ENCODE measurements at regions not wholly inside any gene's neighbourhood (a gene's known extent, or its start where the extent isn't known, plus 50 kb on each side); places are given as distances from the start of the nearest gene placed in this dataset.

DNA sequence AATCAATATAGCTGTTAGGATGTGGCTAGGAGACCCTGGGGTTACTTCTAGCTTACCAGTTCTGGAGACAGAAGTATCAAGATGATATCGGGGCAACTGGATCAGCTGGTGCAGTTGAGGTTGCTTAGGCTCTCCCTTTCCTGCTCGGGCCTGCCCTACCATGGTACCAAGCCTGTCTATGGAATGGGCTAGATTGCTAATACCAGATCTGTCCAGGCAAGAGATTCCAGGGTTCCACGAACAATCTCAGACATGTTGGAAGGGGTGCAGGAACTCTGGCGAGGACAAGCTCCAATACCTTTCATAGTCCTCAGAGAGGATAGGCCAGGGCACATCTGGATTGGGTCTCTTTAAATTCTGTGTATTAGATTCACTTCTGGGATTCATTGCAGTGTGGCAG is 53.8 kb downstream of the ADM start:
- DNase-seq = no peak

DNA sequence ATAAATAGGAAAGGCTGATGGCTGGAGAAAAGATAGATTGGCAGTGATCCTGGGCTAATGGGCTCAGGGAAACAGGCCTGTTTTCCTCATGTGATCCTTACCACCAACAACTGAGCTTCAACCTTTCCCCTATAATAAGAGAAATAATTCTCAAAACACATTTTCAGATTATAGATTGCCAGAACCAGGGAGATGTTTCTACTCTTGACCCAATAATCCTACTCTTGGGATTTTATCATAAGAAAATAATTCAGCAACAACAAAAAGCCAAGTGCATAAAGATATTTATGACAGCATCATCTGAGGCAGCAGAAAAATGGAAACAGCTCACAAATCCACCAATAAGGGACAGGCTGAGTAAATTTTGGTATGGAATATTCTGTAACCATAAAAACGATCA is 54.3 kb downstream of the ADM start:
- DNase-seq = no peak

DNA sequence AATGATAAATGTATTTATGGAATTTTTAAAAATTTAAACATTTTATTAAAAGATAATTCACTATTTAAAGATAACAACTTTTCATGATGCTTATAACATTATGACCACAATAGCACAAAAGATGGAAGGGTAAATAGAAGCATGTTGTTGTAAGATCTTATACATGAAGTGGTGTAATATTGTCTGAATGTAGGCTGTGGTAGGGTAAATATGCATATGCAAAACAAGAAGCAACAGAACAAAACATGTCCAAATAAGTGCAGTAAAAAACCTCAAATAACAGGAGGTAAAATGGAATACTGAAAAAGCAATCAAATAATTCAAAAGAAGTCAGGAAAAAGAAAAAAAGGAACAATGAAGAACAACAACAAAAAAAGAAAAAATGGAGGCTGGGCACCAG is 56.0 kb downstream of the ADM start:
- DNase-seq = no peak

DNA sequence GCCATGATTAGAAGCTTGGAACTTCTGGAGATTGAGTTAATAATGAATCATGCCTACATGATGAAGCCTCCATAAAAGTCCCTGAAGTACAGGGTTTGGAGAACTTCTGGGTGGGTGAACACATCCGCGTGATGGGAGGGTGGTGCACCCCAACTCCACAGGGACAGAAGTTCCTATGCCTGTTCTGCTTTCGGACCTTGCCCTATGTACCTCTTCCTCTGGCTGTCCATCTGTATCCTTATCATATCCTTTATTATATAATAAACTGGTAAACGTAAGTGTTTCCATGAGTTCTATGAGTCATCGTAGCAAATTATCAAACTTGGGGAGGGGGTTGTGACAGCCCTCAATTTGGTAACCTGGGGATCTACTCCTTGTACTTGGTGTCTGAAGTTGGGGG is 60.2 kb downstream of the ADM start:
- DNase-seq = no peak

DNA sequence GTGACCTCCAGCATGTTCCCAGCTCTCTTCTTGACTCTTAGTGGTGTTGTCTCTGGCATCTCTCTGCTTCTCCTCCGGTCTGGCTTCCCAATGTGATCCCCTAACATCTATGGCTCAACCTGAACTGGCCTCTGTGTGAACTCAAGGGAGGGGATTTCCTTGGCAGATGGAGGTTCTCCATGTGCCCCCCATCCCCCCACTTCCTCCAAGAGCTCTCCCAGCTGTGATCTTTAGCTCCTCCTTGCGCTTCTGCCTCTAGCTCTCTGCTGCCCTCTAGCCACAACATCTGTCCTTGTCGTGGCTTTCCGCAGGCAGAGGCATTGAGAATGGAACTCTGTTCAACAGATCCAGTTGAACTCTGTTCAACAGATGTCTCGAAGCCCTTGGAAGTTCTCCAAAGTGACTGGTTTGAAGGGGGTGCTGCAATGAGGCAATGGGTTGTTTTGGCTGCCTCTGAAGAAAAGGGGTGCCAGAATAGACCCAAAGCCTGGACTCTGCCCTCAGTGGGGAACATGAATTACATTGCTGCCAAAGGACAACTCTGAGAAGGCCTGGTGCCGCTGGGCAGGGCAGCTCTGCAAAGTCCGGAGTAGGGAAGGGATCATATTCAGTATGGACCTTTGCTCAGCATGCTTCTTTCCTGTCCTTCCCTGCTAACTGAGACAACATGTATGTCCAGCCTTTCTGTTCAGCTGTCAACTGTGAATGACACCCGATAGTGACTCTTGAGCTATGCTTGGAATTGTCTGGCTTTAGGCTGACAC is 61.9 kb downstream of the ADM start:
- peak; percentile 53 for DNase-seq

DNA sequence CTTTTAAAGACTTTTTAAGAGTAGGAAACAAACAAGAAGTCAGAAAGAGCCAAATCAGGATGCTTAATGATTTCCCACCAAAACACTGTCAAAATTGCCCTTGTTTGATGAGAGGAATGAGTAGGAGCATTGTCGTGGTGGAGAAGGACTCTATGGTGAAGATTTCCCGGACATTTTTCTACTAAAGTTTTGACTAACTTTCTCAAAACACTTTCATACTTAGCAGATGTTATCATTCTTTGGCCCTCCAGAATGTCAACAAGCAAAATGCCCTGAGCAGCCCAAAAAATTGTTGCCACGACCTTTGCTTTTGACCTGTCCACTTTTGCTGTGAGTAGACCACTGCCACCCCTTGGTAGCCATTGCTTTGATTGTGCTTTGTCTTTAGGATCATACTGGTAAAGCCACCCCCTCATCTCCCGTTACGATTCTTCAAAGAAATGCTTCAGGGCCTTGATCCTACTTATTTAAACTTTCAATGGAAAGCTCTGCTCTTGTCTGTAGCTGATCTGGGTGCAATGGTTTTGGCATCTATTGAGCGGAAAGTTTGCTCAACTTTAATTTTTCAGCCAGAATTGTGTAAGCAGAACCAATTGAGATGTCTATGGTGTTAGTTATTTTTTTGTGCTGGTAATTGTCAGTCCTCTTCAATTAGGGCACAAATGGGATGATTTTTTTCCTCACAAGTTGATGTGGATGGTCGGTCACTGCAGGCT is 67.2 kb downstream of the ADM start:
- no peak for DNase-seq

DNA sequence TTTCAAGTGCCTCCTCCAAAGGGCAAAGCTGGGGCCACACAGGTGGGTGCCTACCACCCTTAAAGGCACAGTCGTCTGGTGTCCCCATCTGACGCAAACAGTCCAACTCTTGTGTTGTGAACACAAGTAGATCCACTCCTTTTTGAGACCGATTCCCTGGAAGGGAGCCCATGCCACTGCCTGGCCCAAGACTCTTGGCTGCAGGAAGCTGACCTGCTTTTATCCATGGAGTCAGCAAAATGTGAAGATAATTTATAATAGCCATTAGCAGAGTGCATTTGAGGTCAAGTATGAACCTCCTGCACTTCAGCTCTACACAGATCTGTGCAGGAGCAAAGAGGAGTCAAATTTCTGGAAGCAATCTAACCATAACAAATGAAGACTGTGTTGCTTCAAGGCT is 68.5 kb downstream of the ADM start:
- DNase-seq = no peak

DNA sequence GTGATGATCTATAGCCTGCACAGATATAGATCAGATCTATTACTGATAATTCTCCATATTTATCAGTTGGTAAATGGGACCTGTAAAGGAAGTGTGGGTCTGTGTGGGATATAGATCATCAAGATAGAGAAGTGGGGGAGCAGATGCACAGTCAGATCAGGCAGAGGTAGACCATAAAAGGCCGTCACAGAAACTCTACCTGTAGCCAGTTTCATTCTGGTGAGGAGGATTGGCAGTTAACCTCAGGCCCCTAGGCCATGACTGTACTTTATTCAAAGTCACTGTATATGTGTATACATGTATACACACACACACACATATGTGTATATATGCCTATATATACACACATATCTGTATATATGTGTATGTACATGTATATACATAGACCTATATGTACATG is 69.1 kb downstream of the ADM start:
- DNase-seq = no peak

DNA sequence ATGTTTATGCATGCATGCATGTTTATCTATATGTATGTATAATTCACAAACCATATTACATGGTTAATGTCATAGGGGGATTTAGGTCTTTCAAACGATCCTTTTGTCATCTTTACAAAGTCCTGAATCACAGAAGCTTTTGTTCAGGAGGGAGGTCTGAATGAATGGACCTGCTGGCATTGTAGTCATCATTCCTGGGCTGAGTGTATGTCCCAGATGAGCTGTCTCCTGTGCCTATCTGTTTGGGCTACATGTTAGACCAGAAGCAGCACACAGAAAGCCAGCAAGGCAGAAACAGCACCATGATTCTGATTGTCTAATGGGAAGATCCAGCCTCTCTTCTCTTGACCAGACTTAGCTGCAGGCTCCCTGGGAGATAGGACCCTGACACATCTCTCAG is 69.5 kb downstream of the ADM start:
- no peak for DNase-seq

DNA sequence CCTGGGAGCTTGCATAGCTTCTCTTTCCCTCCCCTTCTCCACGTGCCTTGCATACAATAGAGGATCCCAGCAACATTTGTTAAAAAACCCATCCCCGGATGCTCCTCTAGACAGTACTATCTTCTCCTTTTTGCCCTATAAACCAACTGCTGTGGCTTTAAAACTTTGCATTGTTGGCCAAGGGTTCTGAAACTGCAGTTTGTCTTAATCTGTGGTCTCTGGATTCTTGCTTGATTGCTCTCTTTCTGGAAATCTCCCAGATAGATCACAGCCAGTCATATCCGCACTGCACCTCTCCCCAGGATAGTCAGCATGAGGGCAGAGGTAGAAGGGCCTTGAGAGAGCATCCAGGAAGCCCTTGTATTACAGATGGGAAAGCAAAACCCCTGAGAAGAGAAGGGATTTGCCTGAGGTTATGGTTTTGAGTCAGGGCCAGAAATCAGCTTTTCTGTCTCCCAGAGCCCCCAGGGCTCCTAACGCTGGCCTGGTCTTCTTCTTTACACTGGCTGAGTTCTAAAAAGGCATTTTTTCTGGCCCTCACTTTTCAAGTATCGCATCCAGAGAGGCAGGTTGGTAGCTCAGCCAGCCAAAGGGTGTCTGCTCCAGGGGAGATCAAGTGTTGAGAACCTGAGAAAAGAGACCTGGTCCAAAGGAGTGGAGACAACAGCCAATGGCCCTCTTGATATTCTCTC is 70.6 kb downstream of the ADM start:
- no peak for DNase-seq

DNA sequence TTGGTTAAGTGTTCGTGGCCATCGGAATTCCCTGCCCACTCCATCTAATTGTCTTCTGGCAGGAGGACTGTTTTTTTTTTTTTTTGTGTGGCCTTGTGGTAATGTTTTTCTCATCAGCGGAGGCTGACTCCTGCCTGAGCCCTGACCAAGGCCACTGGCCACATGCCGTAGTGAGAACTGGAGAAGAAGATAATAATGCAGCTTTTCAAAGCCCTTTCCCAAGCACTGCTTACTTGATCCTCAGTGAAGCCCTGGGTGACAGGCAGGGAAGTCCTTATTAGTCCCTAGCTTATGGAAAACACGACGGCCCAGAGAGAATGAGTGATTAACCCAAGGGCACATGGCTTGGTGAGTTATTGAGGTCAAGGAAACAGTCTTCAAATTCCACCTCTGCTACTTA is 71.2 kb downstream of the ADM start:
- no peak for DNase-seq

DNA sequence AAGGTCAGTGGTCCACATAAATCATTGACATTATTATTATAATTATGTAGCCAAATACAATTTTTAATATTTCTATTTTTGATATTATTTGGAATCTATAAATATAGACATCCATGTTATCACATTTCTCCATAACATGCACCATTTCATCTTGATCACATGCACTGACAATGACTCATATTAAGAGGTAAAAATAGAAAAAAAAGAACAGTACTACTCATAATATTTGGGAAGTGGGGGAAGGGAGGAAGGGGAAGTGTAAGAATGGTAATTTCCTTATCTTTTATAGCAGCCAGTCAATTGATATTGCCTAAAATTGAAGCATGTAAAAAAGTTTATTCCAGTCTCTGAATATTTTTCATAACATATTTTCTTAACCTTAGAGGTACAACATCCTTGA is 72.3 kb downstream of the ADM start:
- DNase-seq = no peak

DNA sequence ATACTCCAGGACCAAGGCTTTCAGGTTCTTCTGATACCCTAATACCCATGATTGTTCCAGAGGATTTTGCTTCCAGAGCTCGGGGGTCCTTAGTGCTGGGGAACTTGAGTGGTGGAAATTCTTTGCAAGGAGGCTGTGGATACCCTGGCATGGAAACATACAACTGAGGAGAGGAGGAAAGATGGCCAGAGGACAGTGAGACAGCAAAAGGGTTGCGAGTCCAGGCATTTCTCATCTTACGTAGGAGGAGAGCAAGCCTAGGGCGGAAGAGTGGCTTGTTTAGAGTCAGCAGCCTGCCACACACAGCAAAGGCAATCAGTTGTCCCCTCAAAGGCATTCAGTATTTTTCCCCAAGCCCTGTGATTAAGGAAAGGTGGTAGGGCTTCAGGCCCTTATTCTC is 73.5 kb downstream of the ADM start:
- DNase-seq = no peak

DNA sequence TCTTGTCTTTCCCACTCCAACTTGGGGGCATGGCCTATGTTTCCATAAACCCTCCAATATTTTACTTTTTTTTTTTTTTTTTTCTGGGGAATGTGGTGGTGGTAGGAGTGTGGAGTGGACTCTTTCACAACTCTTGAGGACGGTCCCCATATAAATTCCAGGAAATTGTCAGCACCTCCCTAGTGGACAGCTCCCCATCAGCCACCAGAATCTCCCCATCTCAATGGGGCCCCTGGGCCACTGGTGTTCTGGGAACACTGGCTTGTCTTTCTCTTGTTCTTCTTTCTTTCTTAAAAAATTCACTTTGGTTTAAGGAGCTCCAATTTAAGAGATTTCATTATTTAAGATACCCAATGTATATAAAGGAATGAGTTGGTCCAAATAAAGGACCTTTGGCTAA is 74.1 kb downstream of the ADM start:
- DNase-seq = no peak

DNA sequence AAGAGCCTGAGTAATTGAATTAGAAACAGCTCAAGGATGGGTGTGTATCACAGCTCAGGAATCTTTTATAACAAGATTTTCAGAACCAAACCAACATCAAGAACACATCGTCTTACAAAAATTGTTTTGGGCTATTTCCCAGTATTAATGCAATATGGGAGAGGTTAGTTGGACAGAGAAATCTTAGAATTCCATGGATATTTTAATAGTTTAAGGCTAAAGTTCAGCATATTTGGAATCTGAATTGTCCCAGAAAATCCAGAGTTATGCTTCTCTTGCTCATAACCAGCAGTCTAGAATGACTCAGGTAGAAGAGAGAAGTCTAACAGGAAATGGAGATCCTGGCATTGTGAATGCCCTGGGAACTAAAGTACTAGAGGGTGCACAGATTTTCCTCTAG is 74.6 kb downstream of the ADM start:
- DNase-seq = no peak

DNA sequence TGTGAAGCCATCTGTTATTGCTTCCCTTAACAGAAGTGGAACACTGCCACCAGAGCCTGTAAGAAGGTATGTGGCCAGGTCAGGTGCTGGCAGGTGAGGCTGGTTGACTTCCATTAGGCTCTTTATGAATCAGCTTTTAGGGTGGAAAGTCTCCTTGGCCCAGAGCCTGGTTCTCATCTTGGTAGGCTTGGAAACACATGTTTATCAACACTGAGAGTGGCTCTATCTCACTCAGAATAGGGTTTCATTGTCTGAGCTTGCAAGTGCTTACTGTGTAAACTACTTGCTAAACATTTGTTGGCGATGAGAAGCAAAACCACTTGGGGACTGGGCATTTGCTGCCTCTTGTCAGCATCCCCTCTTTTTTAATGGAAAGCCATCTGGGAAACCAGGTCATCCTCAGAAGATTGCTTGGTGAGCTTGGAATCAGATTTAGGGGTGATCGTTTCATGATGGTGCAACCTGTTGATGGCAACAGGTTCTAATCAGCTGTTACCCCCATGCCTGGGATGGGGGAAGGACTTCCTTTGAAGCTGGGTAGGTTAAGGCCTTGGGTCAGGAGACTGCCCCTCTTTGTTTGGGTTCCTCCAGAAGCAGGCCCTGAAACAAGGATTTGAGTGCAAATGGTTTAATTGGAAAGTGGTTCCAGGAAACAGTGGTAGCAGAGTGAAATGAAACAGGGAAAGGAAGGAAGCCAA is 75.0 kb upstream of the AMPD3 start:
- no peak for DNase-seq

DNA sequence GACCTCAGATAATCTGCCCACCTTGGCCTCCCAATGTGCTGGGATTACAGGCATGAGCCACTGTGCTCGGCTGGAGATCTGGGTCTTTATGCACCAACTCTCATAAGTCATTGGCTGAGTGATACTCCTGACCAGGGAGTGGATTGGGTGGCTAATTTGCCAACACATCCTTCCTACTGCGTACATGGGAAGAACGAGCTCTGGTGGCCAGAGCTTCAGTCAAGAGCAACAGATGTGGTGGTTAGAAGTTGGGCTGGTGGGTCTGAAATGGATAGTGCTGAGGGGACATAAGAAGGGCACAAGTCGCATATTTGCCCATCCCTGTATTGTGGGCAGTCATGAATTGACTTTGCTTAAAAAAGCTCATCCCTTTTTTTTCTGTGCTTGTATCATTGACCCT is 74.1 kb upstream of the AMPD3 start:
- no peak for DNase-seq

DNA sequence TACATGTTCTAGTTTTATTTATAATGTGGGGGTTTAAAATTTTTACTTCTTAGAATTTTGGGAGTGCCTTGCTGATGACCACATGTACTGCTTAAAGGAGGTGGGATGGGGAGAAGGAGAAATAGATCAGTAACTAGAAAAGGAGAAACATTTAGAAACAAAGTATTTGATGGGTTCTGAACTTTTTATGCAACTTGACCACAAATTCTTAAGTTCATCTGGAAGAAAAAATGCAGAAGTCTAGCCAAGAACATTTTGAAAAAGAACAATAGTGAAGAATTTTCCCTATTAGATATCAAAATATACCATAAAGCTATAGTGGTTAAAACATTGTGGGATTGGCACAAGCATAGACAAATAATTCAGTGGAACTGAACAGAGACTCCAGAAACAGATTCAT is 73.3 kb upstream of the AMPD3 start:
- no peak for DNase-seq

DNA sequence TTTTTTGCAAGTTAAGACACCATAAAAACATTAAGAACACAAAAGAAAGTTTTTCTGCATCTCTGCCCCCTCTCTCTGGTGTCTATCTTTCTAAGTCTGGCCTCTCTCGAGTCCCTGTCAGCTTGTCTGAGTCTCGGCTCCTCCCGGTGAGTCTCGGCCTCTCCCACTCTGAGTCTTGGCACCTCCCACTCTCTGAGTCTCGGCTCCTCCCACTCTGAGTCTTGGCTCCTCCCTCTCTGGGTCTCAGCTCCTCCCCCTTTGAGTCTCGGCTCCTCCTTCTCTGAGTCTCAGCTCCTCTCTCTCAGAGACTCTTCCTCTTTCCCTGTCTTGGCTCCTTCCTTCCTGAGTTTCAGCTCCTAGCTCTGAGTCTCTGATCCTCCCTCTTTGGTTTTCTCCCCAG is 72.5 kb upstream of the AMPD3 start:
- no peak for DNase-seq

DNA sequence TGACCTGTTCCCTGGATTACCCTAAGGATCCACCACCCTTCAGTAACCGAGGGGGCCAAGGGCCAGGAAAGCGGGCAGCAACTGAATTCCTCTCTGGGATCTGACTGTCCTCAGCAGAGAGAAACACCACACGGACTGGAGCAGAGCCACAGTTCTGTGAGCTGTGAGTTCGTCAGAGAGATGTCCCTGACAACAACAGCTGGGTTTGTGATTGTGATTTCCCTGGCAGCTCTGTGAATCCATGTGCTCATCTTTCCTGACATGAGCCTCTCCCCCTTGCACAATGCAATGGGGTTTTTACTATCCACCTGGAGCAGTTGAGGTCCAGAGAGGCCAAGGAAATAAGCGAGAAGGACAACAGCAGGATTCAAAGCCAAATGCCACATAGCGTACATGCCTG is 69.4 kb upstream of the AMPD3 start:
- no peak for DNase-seq

DNA sequence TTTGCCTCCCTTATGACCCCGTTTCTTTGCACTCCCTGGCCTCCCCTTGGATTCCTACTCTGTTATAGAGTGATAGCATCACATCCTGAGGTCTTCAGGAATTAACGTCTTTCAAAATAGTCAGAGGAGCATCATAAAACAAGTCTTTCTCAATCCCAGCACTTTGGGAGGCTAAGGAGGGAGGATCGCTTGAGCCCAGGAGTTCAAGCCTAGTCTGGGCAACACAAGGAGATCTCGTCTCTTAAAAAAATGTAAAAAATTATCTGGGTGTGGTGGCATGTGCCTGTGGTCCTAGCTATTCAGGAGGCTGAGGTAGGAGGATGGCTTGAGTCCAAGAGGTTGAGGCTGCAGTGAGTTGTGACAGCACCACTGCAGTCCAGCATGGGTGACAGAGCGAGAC is 68.7 kb upstream of the AMPD3 start:
- DNase-seq = no peak

DNA sequence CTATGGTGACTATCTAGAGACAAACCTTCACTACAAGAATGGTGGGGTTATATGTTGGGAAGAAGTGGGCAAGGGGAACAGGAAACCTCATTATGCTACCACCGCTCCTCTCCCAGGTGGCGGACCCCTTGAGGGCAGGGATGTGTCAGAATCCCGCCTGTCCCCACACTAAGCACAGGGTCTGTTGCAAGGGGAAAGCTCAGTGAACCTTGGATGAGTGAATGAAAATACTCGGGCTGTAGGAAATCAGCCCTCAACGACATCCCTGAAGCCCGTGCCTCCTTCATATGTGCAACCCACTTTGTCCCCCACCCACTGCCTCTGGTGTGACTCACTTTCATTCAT is 68.2 kb upstream of the AMPD3 start:
- no peak for DNase-seq

DNA sequence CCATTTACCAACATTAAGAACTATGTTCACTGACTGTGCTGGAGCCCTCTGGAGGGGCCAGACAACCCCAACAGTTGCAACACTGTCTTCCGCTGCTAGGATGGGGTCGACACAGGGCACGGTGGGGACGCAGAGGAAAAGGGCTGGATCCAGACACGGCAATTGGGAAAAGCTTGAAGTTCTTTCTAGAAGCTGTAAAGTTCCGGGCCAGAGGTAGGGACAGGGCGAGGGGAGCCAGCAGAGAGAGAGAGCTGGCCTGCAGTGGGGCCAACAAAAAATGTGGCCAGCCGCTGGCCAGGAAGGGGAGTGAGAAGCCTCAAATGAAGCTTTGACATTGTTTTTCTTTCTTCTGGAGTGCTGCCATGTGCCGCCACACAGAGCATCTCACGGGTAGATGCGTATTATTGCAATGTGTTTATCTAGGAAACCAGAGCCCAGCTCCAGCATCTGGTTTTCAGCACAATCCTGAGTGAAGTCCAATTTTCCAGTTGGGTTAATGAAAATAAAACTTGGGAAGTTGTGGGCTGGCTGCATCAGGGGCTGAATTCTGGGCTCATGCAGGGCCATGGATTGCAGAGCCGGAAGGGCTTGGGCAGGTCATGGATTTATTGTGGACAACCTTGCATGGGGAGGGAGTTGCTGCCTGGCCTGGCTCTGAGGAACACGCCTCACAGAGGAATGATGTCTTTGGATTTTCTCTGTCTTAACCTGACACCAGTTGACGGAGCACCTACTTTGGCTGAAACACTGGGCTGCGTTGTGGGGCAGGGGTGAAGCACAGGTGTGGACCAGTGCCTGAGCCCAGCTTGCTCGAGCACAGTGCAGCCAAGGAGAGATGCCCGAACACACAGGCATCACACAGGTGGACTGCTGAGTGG is 67.6 kb upstream of the AMPD3 start:
- DNase-seq = no peak
